Peyer's patch (tissue), 4 donors: ENCODE measurements at regions not wholly inside any gene's neighbourhood (a gene's known extent, or its start where the extent isn't known, plus 50 kb on each side); places are given as distances from the start of the nearest gene placed in this dataset.

ENCODE experiments used
- POLR2A ChIP-seq, 2 donors: fragments of 450-650 bp; IDR thresholded peaks; one replicate each; pipeline ENCODE4 v1.5.1; 2017; ENCODE audit warnings: antibody characterized with exemption in 2 of 2, mild to moderate bottlenecking in 2 of 2, moderate library complexity in 2 of 2
- TF ChIP-seq, protein P1 (sequence below), 6 experiments: fragments of 450-650 bp in 4 of 6; fragments of 200-600 bp in 2 of 6; sonication (generic) in 1 of 6; IDR thresholded peaks; one replicate each; pipeline ENCODE4 v1.5.1; 2017 to 2019; ENCODE audit warnings: antibody characterized with exemption in 6 of 6, mild to moderate bottlenecking in 3 of 6, moderate library complexity in 1 of 6

DNA sequence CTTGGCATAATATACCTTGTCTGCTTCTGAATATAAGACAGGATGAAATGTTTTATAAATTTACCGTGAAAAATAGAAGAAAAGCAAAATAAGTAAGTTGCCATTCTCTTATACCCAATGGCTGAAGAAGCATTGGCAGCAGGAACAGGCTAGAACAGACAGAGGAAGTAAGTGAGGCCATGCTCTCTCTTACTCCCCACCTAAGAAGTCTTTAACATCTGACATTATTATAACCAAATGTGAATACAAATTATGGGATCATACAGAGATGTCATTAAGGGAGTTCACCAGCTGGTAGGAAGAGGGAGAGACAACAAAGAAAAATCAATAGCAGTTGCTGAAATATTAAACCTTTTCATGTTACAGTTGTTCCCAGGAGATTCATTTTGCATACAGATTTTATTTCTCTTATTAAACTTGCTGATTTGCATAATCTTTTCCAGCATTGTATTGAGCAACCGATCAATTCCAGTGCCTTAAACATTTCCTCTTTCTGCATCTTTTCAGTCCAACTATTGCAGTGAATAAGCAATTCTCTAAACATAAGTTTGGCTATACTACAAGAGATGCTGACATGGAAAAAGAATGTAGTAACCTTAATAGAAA is 270.6 kb downstream of the SLC6A15 start:
- TF ChIP-seq, protein P1, sequence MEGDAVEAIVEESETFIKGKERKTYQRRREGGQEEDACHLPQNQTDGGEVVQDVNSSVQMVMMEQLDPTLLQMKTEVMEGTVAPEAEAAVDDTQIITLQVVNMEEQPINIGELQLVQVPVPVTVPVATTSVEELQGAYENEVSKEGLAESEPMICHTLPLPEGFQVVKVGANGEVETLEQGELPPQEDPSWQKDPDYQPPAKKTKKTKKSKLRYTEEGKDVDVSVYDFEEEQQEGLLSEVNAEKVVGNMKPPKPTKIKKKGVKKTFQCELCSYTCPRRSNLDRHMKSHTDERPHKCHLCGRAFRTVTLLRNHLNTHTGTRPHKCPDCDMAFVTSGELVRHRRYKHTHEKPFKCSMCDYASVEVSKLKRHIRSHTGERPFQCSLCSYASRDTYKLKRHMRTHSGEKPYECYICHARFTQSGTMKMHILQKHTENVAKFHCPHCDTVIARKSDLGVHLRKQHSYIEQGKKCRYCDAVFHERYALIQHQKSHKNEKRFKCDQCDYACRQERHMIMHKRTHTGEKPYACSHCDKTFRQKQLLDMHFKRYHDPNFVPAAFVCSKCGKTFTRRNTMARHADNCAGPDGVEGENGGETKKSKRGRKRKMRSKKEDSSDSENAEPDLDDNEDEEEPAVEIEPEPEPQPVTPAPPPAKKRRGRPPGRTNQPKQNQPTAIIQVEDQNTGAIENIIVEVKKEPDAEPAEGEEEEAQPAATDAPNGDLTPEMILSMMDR (IDR thresholded peaks at IDR 0.05): no peak
- no peak for TF ChIP-seq POLR2A (IDR thresholded peaks at IDR 0.05)
